ENCODE measurements at regions not wholly inside any gene's neighbourhood (a gene's known extent, or its start where the extent isn't known, plus 50 kb on each side); places are given as distances from the start of the nearest gene placed in this dataset.
A peak's percentile ranks its signal among the peaks of the same experiment; 100 is the strongest.

DNA sequence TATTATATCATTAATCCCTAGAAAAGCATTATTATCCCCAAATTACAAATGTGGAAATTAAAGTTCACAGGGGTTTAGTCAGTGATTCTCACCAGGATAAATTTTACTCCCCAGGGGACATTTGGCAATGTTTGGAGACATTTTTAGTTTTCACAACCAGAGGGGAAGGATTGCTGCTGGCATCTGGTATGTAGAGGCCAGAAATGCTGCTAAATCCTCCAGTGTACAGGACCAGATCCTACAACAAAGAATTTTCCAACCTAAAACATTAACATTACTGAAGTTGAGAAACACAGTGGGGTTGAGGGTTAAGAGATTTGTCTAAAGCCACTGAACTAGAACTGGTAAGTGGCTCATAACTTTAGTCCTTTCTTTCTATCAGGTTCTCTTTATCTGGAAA is 162.0 kb upstream of the SYT6 start:
- no peaks in the 10 kb centered on the region for H3K27me3 ChIP-seq
- TF ChIP-seq CTCF (IDR thresholded peaks at IDR 0.05) (no peak), POLR2A (IDR thresholded peaks at IDR 0.05) (no peak)
- H3K36me3 ChIP-seq: no peaks in the 10 kb centered on the region
- intact Hi-C loops (cut with DNase I): no loop called here
- no peaks in the 10 kb centered on the region for H3K9me3 ChIP-seq
- no peak for DNase-seq
- H3K4me3 ChIP-seq: no peak overlapping the region
- H3K27ac ChIP-seq: no peak overlapping the region
- peaks cover 0 to 4% (median 0%) of the 10 kb centered on the region in 12 donors for H3K4me1 ChIP-seq
- no peak for ATAC-seq

- H3K4me1 ChIP-seq: peaks cover 0 to 5% (median 0%) of the 10 kb centered on the region in 12 donors
- no peak for ATAC-seq
- no peak overlapping the region for H3K4me3 ChIP-seq
- intact Hi-C loops (cut with DNase I): no loop called here
- 72 to 82% (median 79%) methylated on average over 3 of the region's 3 CpGs for WGBS, 4 donors
- H3K36me3 ChIP-seq: no peaks in the 10 kb centered on the region
- no peaks in the 10 kb centered on the region for H3K27me3 ChIP-seq
- TF ChIP-seq CTCF (IDR thresholded peaks at IDR 0.05) (no peak), POLR2A (IDR thresholded peaks at IDR 0.05) (no peak)
- H3K9me3 ChIP-seq: no peaks in the 10 kb centered on the region
- H3K27ac ChIP-seq: no peak overlapping the region
- no peak for DNase-seq
Observed at GRCh38 chr1:114314576-114314975, 160.9 kb upstream of the SYT6 start.

DNA sequence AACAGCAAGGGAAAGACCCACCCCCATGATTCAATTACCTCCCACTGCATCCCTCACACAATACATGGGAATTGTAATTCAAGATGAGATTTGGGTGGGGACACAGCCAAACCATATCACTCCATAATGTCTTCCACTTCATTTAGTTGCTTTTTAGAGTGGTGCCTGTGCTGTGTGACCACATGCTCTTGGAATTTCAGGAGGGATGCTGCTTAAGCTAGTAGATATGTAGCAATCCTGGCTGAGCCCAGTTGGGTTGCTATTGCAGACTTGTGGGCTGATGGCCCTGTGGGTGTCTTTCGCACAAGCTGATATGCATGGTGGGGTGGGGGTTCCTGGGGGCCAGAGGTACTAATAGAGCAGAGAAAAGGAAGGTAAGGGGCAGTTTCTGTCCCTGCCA is 160.4 kb upstream of the SYT6 start:
- no peak for ATAC-seq
- TF ChIP-seq CTCF (IDR thresholded peaks at IDR 0.05) (no peak), POLR2A (IDR thresholded peaks at IDR 0.05) (no peak)
- 97 to 100% (median 100%) methylated on average over 1 of the region's 1 CpG for WGBS, 4 donors
- Histone ChIP-seq H3K27me3 (no peaks in the 10 kb centered on the region), H3K9me3 (no peaks in the 10 kb centered on the region), H3K27ac (no peak overlapping the region), H3K4me1 (peaks cover 0 to 5% (median 0%) of the 10 kb centered on the region in 12 donors), H3K4me3 (no peak overlapping the region), H3K36me3 (no peaks in the 10 kb centered on the region)
- intact Hi-C loops (cut with DNase I): no loop called here
- no peak for DNase-seq

DNA sequence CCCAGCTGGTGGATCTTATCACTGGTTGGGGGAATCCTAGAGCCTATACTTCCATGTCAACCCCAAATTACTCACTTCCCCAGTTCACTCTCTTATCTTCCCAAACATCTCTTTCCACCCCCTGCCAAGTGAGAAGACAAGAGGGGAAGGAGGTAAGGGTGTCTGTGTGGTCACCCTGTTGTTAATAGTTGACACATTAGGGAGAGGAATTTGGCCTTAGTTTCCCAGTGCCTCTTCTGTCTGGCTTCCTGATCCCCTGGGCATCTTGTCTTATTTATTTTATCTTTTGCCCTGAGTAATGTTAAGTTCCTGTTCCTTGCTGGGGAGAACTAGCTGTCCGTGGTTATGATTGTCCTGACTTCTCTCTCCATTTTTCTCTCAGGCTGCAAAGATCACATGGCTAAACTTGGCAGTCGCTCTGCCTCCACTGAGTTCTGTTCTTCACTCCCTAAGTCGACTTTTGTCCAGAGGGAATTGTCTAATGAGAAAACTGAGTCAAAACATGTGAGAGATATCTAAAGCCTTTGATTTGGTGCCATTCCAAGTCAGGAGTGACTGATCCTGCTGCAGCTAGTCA is 157.1 kb upstream of the SYT6 start:
- peak in 1 of 4 donors; percentile 32 for ATAC-seq
- Histone ChIP-seq H3K27me3 (no peaks in the 10 kb centered on the region), H3K4me1 (peaks cover 0 to 5% (median 0%) of the 10 kb centered on the region in 12 donors), H3K4me3 (no peak overlapping the region), H3K27ac (no peak overlapping the region), H3K36me3 (no peaks in the 10 kb centered on the region), H3K9me3 (no peaks in the 10 kb centered on the region)
- WGBS, 4 donors: 21 to 31% (median 24%) methylated on average over 3 of the region's 3 CpGs
- intact Hi-C loops (cut with DNase I): no loop called here
- no peak for TF ChIP-seq POLR2A (IDR thresholded peaks at IDR 0.05)
- no peak for TF ChIP-seq CTCF (IDR thresholded peaks at IDR 0.05)
- peak in 2 of 5 donors; percentile 10 to 43 for DNase-seq
